ENCODE measurements at regions not wholly inside any gene's neighbourhood (a gene's known extent, or its start where the extent isn't known, plus 50 kb on each side); places are given as distances from the start of the nearest gene placed in this dataset.

DNA sequence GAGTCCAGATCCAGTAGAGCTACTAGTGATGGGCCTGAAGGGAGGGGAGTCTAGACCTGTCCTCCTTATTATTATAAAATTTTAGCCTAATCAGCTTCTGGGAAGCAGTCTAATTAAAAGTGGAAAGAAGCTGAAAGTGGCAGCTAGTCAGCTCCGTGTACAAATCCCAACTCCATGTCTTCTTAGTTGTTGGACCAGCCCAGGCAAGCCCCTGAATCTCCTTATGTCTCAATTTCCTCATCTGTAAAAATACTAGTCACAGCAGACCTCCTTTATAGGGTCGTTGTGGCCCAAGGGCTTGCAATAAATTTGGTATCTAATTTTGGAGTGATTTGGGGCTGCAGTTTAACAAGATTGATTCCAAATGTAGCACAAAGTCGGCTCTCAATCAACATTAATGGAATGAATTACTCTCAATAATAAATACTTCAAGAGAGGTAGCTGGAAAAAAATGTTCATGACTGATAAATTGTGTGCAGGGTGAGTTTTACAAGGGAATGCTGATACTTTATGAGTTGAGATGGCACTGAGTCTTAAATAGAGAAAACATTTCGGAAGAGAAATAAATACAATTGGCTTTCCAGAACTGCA lies 118.3 kb upstream of the NDUFV2 start:
- H3K4me1 ChIP-seq (ENCODE audit: control insufficient read depth, low read length), result peaks cover 47% of the 10 kb centered on the region
- no peaks in the 10 kb centered on the region for H3K79me2 ChIP-seq (ENCODE audit: control insufficient read depth, low read length)
- H3K9me2 ChIP-seq (replicated peaks; ENCODE audit: control insufficient read depth, low read length), result no peaks in the 10 kb centered on the region
- H3K9me3 ChIP-seq (ENCODE audit: control insufficient read depth, insufficient read depth, low read length), result no peaks in the 10 kb centered on the region
- no peak overlapping the region for H3K4me2 ChIP-seq (ENCODE audit: low read length)
- H4K20me1 ChIP-seq (ENCODE audit: control insufficient read depth, insufficient read depth, low read depth, low read length), result no peaks in the 10 kb centered on the region
- TF ChIP-seq, protein P1, sequence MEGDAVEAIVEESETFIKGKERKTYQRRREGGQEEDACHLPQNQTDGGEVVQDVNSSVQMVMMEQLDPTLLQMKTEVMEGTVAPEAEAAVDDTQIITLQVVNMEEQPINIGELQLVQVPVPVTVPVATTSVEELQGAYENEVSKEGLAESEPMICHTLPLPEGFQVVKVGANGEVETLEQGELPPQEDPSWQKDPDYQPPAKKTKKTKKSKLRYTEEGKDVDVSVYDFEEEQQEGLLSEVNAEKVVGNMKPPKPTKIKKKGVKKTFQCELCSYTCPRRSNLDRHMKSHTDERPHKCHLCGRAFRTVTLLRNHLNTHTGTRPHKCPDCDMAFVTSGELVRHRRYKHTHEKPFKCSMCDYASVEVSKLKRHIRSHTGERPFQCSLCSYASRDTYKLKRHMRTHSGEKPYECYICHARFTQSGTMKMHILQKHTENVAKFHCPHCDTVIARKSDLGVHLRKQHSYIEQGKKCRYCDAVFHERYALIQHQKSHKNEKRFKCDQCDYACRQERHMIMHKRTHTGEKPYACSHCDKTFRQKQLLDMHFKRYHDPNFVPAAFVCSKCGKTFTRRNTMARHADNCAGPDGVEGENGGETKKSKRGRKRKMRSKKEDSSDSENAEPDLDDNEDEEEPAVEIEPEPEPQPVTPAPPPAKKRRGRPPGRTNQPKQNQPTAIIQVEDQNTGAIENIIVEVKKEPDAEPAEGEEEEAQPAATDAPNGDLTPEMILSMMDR (IDR thresholded peaks at IDR 0.05; ENCODE audit: low read depth, low read length, poor library complexity, severe bottlenecking), result no peak
- TF ChIP-seq EZH2phosphoT487 (IDR thresholded peaks at IDR 0.05; ENCODE audit: borderline replicate concordance, low read length), result no peak
- H3K27me3 ChIP-seq (ENCODE audit: control insufficient read depth, low read length), result no peaks in the 10 kb centered on the region
- no peak overlapping the region for H3K4me3 ChIP-seq (ENCODE audit: low read length)
- no peaks in the 10 kb centered on the region for H3F3A ChIP-seq (ENCODE audit: control insufficient read depth, insufficient read depth)
- no peak overlapping the region for H3K27ac ChIP-seq (ENCODE audit: low read depth, low read length)
- H3K36me3 ChIP-seq (ENCODE audit: control insufficient read depth, low read length), result no peaks in the 10 kb centered on the region

DNA sequence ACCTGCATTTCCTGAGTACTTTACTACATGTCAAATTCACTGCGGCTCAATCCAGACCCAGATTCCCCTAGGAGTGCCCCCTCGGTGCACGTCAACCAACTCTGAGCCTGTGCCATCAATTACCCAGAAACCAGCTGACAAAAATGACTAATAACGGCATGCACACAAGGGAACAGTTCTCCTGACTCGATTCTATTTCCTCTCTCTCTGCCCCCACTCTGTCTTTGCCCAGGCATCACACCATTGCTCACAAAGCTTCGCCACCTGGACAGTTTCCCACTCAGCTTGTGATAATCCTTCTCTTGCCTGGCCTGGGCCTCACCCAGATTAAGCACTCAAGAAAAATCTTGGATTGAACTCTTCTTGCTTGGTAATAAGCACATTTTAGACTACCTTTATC lies 115.3 kb upstream of the NDUFV2 start:
- H3K27me3 ChIP-seq (ENCODE audit: control insufficient read depth, low read length), result no peaks in the 10 kb centered on the region
- no peak overlapping the region for H3K4me2 ChIP-seq (ENCODE audit: low read length)
- TF ChIP-seq EZH2phosphoT487 (IDR thresholded peaks at IDR 0.05; ENCODE audit: borderline replicate concordance, low read length), result no peak
- TF ChIP-seq, protein P1 (IDR thresholded peaks at IDR 0.05; ENCODE audit: low read depth, low read length, poor library complexity, severe bottlenecking), result no peak
- no peaks in the 10 kb centered on the region for H4K20me1 ChIP-seq (ENCODE audit: control insufficient read depth, insufficient read depth, low read depth, low read length)
- H3K27ac ChIP-seq (ENCODE audit: low read depth, low read length), result no peak overlapping the region
- no peaks in the 10 kb centered on the region for H3F3A ChIP-seq (ENCODE audit: control insufficient read depth, insufficient read depth)
- H3K9me3 ChIP-seq (ENCODE audit: control insufficient read depth, insufficient read depth, low read length), result no peaks in the 10 kb centered on the region
- H3K9me2 ChIP-seq (replicated peaks; ENCODE audit: control insufficient read depth, low read length), result no peaks in the 10 kb centered on the region
- no peaks in the 10 kb centered on the region for H3K79me2 ChIP-seq (ENCODE audit: control insufficient read depth, low read length)
- no peak overlapping the region for H3K4me3 ChIP-seq (ENCODE audit: low read length)
- H3K36me3 ChIP-seq (ENCODE audit: control insufficient read depth, low read length), result no peaks in the 10 kb centered on the region
- peaks cover 24% of the 10 kb centered on the region for H3K4me1 ChIP-seq (ENCODE audit: control insufficient read depth, low read length)

DNA sequence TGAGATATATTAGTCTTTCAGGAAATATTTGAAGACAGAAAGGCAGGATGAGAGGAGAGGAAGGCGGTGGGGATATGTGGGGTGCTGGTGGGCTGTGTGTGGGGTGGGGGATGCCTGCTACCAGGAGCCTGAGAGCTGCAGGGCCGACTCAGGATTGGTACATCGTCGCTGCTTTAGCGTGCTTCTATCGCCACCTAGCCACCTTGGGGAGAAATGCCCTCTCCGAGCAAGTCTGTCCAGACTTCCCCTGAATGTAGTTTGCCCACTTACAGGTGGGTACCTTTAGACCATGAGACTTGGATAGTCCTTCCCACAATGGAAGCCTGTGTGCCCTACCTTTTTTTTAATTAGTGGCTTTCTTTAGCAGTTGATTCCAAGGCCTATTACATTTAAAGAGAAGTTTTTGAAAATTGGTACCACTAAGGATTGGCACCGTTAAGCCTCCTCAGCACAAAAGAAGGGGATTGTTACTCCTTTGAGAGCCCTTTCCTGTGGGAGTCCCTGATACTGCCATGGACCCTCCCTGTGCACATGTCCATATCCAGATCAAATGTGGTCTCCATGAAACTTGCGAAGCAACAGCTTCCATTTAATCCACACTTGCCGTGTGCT lies 114.1 kb upstream of the NDUFV2 start:
- no peak overlapping the region for H3K27ac ChIP-seq (ENCODE audit: low read depth, low read length)
- H3K27me3 ChIP-seq (ENCODE audit: control insufficient read depth, low read length), result no peaks in the 10 kb centered on the region

More for the DNA sequence above, 114.1 kb upstream of the NDUFV2 start:
- TF ChIP-seq, protein P1 (IDR thresholded peaks at IDR 0.05; ENCODE audit: low read depth, low read length, poor library complexity, severe bottlenecking), result peak; percentile 87
- TF ChIP-seq EZH2phosphoT487 (IDR thresholded peaks at IDR 0.05; ENCODE audit: borderline replicate concordance, low read length), result no peak
- no peak overlapping the region for H3K4me2 ChIP-seq (ENCODE audit: low read length)
- H3K4me3 ChIP-seq (ENCODE audit: low read length), result no peak overlapping the region
- no peaks in the 10 kb centered on the region for H3F3A ChIP-seq (ENCODE audit: control insufficient read depth, insufficient read depth)
- H3K36me3 ChIP-seq (ENCODE audit: control insufficient read depth, low read length), result no peaks in the 10 kb centered on the region
- H3K9me3 ChIP-seq (ENCODE audit: control insufficient read depth, insufficient read depth, low read length), result no peaks in the 10 kb centered on the region
- H3K79me2 ChIP-seq (ENCODE audit: control insufficient read depth, low read length), result no peaks in the 10 kb centered on the region
- H3K4me1 ChIP-seq (ENCODE audit: control insufficient read depth, low read length), result peaks cover 18% of the 10 kb centered on the region
- no peaks in the 10 kb centered on the region for H4K20me1 ChIP-seq (ENCODE audit: control insufficient read depth, insufficient read depth, low read depth, low read length)
- no peaks in the 10 kb centered on the region for H3K9me2 ChIP-seq (replicated peaks; ENCODE audit: control insufficient read depth, low read length)
